KMS-11 (cell line): ENCODE measurements at regions not wholly inside any gene's neighbourhood (a gene's known extent, or its start where the extent isn't known, plus 50 kb on each side); places are given as distances from the start of the nearest gene placed in this dataset.

ENCODE experiments used
- H2AFZ ChIP-seq: fragments of 200-600 bp; sonication (generic); 2 replicates; pipeline ENCODE4 v1.6.1; 2016; ENCODE audit warnings: antibody characterized with exemption, mixed run types, low read depth
- H3K27ac ChIP-seq: fragments of 200-600 bp; sonication (generic); 2 replicates; pipeline ENCODE4 v1.6.1; 2016; ENCODE audit warnings: mild to moderate bottlenecking, mixed run types
- H3K27me3 ChIP-seq: fragments of 200-600 bp; sonication (generic); 2 replicates; pipeline ENCODE4 v1.6.1; 2017; ENCODE audit warnings: mild to moderate bottlenecking, low read depth, mixed run types, moderate library complexity; ENCODE audit not compliant: insufficient read depth
- H3K36me3 ChIP-seq: fragments of 200-600 bp; sonication (generic); 2 replicates; pipeline ENCODE4 v1.6.1; 2017; ENCODE audit warnings: mild to moderate bottlenecking, mixed run types; ENCODE audit not compliant: insufficient read depth
- H3K4me1 ChIP-seq: fragments of 200-600 bp; sonication (generic); 2 replicates; pipeline ENCODE4 v1.6.1; 2016; ENCODE audit warnings: mild to moderate bottlenecking, low read depth, mixed run types; ENCODE audit not compliant: poor library complexity, severe bottlenecking
- H3K4me2 ChIP-seq: fragments of 200-600 bp; sonication (generic); 2 replicates; pipeline ENCODE4 v1.7.0; 2016; ENCODE audit warnings: mild to moderate bottlenecking, mixed run types
- H3K4me3 ChIP-seq: fragments of 200-600 bp; sonication (generic); IDR thresholded peaks from 2 replicates; pipeline ENCODE4 v1.6.1; 2017; ENCODE audit warnings: low read depth, low read length, mixed read lengths; ENCODE audit not compliant: insufficient read depth
- H3K79me2 ChIP-seq: fragments of 200-600 bp; sonication (generic); 2 replicates; pipeline ENCODE4 v1.6.1; 2016; ENCODE audit warnings: low read depth, mixed run types; ENCODE audit not compliant: insufficient read depth
- H3K9ac ChIP-seq: fragments of 200-600 bp; sonication (generic); 2 replicates; pipeline ENCODE4 v1.6.1; 2016; ENCODE audit warnings: mild to moderate bottlenecking, mixed run types
- H4K20me1 ChIP-seq: fragments of 200-600 bp; sonication (generic); 2 replicates; pipeline ENCODE4 v1.6.1; 2016; ENCODE audit warnings: mild to moderate bottlenecking, mixed run types; ENCODE audit not compliant: insufficient read depth
- TF ChIP-seq, protein P1 (sequence below): fragments of 200-600 bp; sonication (generic); conservative IDR thresholded peaks from 2 replicates; pipeline ENCODE4 v1.6.1; 2017; ENCODE audit warnings: low read depth, mild to moderate bottlenecking, antibody characterized with exemption, low read length, moderate library complexity, mixed read lengths

- TF ChIP-seq, protein P1, sequence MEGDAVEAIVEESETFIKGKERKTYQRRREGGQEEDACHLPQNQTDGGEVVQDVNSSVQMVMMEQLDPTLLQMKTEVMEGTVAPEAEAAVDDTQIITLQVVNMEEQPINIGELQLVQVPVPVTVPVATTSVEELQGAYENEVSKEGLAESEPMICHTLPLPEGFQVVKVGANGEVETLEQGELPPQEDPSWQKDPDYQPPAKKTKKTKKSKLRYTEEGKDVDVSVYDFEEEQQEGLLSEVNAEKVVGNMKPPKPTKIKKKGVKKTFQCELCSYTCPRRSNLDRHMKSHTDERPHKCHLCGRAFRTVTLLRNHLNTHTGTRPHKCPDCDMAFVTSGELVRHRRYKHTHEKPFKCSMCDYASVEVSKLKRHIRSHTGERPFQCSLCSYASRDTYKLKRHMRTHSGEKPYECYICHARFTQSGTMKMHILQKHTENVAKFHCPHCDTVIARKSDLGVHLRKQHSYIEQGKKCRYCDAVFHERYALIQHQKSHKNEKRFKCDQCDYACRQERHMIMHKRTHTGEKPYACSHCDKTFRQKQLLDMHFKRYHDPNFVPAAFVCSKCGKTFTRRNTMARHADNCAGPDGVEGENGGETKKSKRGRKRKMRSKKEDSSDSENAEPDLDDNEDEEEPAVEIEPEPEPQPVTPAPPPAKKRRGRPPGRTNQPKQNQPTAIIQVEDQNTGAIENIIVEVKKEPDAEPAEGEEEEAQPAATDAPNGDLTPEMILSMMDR = no peak
- no peaks in the 10 kb centered on the region for H3K27me3 ChIP-seq
Measured at GRCh38 chr3:13123765-13124164, 50.5 kb upstream of the IQSEC1 start.

GRCh38 chr3:13123013-13123654, 49.9 kb upstream of the IQSEC1 start:
- H3K4me3 ChIP-seq = no peak overlapping the region
- no peak overlapping the region for H3K4me2 ChIP-seq
- no peak overlapping the region for H3K9ac ChIP-seq
- H4K20me1 ChIP-seq = no peaks in the 10 kb centered on the region
- no peaks in the 10 kb centered on the region for H3K36me3 ChIP-seq
- H3K27me3 ChIP-seq = no peaks in the 10 kb centered on the region
- H3K27ac ChIP-seq = no peak overlapping the region
- no peaks in the 10 kb centered on the region for H3K79me2 ChIP-seq
- TF ChIP-seq, protein P1 = no peak
- H3K4me1 ChIP-seq = no peaks in the 10 kb centered on the region
- no peak overlapping the region for H2AFZ ChIP-seq

More at GRCh38 chr3:13123765-13124164, 50.5 kb upstream of the IQSEC1 start:
- Histone ChIP-seq H3K9ac (no peak overlapping the region), H3K4me2 (no peak overlapping the region), H4K20me1 (no peaks in the 10 kb centered on the region), H3K4me3 (no peak overlapping the region), H3K4me1 (no peaks in the 10 kb centered on the region), H2AFZ (no peak overlapping the region), H3K79me2 (no peaks in the 10 kb centered on the region), H3K36me3 (no peaks in the 10 kb centered on the region), H3K27ac (no peak overlapping the region)
